CD14-positive monocyte (primary cell): ENCODE measurements at regions not wholly inside any gene's neighbourhood (a gene's known extent, or its start where the extent isn't known, plus 50 kb on each side); places are given as distances from the start of the nearest gene placed in this dataset.

Source experiments
- DNase-seq, 3 donors: peaks; one replicate each; pipeline ENCODE4 v3.0.0-alpha.2; 2011 to 2022
- H2AFZ ChIP-seq: 2 replicates; pipeline ENCODE4 v1.6.0; 2012; ENCODE audit warnings: mild to moderate bottlenecking, low read depth, low read length, inconsistent platforms; ENCODE audit not compliant: insufficient read depth, poor library complexity, severe bottlenecking
- H3K27ac ChIP-seq, 2 donors: 1 replicate in 1 of 2; 2 replicates in 1 of 2; pipeline ENCODE4 v1.5.1; 2012 to 2013; ENCODE audit warnings: low read length in 2 of 2, control low read depth in 1 of 2, inconsistent platforms in 1 of 2, low read depth in 1 of 2, mild to moderate bottlenecking in 1 of 2
- H3K27me3 ChIP-seq, 2 donors: one replicate each; pipeline versions ENCODE4 v1.6.0 to v1.6.1; 2011 to 2013; ENCODE audit warnings: low read length in 2 of 2; ENCODE audit not compliant: control insufficient read depth in 2 of 2, insufficient read depth in 2 of 2
- H3K36me3 ChIP-seq, 2 donors: replicated peaks in 1 of 2; 1 replicate in 1 of 2; 2 replicates in 1 of 2; pipeline versions ENCODE4 v1.5.1 to v1.6.1; 2012 to 2013; ENCODE audit warnings: low read length in 2 of 2, control low read depth in 1 of 2, inconsistent platforms in 1 of 2, mild to moderate bottlenecking in 1 of 2; ENCODE audit not compliant: insufficient read depth in 2 of 2, control insufficient read depth in 1 of 2
- H3K4me1 ChIP-seq, 2 donors: 1 replicate in 1 of 2; 2 replicates in 1 of 2; pipeline versions ENCODE4 v1.5.1 to v1.6.1; 2012 to 2013; ENCODE audit warnings: low read length in 2 of 2, control low read depth in 1 of 2, inconsistent platforms in 1 of 2, mild to moderate bottlenecking in 1 of 2, moderate library complexity in 1 of 2; ENCODE audit not compliant: insufficient read depth in 2 of 2, control insufficient read depth in 1 of 2
- H3K4me2 ChIP-seq: replicated peaks from 2 replicates; pipeline ENCODE3; 2012; ENCODE audit warnings: low read length, moderate library complexity, mild to moderate bottlenecking; ENCODE audit not compliant: poor library complexity, severe bottlenecking; ENCODE audit errors: extremely low read depth
- H3K4me3 ChIP-seq, 3 experiments: fragments of 200-600 bp in 1 of 3; sonication (generic) in 1 of 3; replicated peaks in 1 of 3; 1 replicate in 2 of 3; 2 replicates in 1 of 3; pipeline ENCODE4 v1.5.1; 2011 to 2013; ENCODE audit warnings: low read length in 3 of 3, mild to moderate bottlenecking in 3 of 3, control low read depth in 2 of 3, low read depth in 2 of 3, inconsistent platforms in 1 of 3, moderate library complexity in 1 of 3
- H3K79me2 ChIP-seq: 2 replicates; pipeline ENCODE4 v1.6.0; 2012; ENCODE audit warnings: mild to moderate bottlenecking, control low read depth, inconsistent platforms, low read length, moderate library complexity; ENCODE audit not compliant: insufficient read depth
- H3K9ac ChIP-seq: 2 replicates; pipeline ENCODE4 v1.6.0; 2017; ENCODE audit warnings: low read length, mild to moderate bottlenecking; ENCODE audit not compliant: insufficient read depth, poor library complexity, severe bottlenecking
- H3K9me3 ChIP-seq, 2 donors: replicated peaks in 1 of 2; 1 replicate in 1 of 2; 2 replicates in 1 of 2; pipeline versions ENCODE4 v1.5.1 to v1.6.1; 2012 to 2013; ENCODE audit warnings: low read length in 2 of 2, control low read depth in 1 of 2; ENCODE audit not compliant: control insufficient read depth in 1 of 2, insufficient read depth in 1 of 2
- H4K20me1 ChIP-seq: 2 replicates; pipeline ENCODE4 v1.6.0; 2012; ENCODE audit warnings: mild to moderate bottlenecking, low read length, control low read depth, moderate library complexity; ENCODE audit not compliant: insufficient read depth
- H3K27ac Mint-ChIP-seq, 7 donors: one replicate each; pipeline ENCODE4 v1.8.0; 2020; ENCODE audit warnings: mild to moderate bottlenecking in 7 of 7, mixed read lengths in 7 of 7, moderate library complexity in 6 of 7, inconsistent platforms in 2 of 7
- H3K27me3 Mint-ChIP-seq, 3 donors: one replicate each; pipeline ENCODE4 v1.8.0; 2021 to 2022; ENCODE audit warnings: low read depth in 3 of 3, mild to moderate bottlenecking in 3 of 3, mixed read lengths in 3 of 3, moderate library complexity in 3 of 3, inconsistent platforms in 1 of 3
- H3K36me3 Mint-ChIP-seq, 2 donors: one replicate each; pipeline ENCODE4 v1.8.0; 2020; ENCODE audit warnings: mixed read lengths in 2 of 2, inconsistent platforms in 1 of 2, mild to moderate bottlenecking in 1 of 2
- H3K4me1 Mint-ChIP-seq: one replicate; pipeline ENCODE4 v1.8.0; 2020; ENCODE audit warnings: mild to moderate bottlenecking, mixed read lengths
- H3K4me3 Mint-ChIP-seq, 2 donors: one replicate each; pipeline ENCODE4 v1.8.0; 2020; ENCODE audit warnings: mild to moderate bottlenecking in 2 of 2, mixed read lengths in 2 of 2, moderate library complexity in 1 of 2
- H3K9me3 Mint-ChIP-seq, 7 donors: one replicate each; pipeline ENCODE4 v1.8.0; 2020 to 2022; ENCODE audit warnings: mixed read lengths in 7 of 7, mild to moderate bottlenecking in 6 of 7, moderate library complexity in 6 of 7, inconsistent platforms in 2 of 7
- WGBS: methylation state at CpG from one replicate; pipeline ENCODE4 v1.1.5; 2013; ENCODE audit warnings: missing lambda C conversion rate; ENCODE audit not compliant: insufficient coverage; 5-methylcytosine and 5-hydroxymethylcytosine counted together
- intact Hi-C, 2 donors: fragments of 100-400 bp; cut with micrococcal nuclease; formaldehyde crosslinking; loops; one replicate each; pipeline versions ENCODE4 v1.15.0 to v1.15.1; 2023
- TF ChIP-seq, protein P1 (sequence below): fragments of 200-600 bp; IDR thresholded peaks from one replicate; pipeline ENCODE4 v1.8.0; 2022; ENCODE audit warnings: antibody characterized with exemption, mild to moderate bottlenecking

DNA sequence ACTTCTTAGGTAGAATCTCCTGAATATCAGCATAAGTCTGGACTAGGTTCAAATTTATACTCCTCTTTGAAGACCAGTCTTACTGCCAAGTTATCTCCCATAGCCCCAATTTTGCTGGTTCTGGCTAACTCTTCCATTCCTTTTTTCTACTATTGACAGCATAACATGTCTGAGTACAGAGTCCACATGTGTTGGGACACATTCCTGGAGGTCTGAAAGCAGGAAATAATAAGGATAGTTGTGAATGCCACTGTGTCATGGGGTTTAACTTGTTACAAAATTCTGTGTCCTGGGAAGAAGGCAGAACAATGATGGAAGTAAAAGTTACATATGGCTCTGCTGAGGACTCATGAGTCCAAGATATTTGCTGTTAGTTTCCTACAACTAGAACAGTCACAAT, 57.4 kb upstream of the ZBTB20 start:
- Histone ChIP-seq H4K20me1 (no peaks in the 10 kb centered on the region), H3K79me2 (no peaks in the 10 kb centered on the region), H3K36me3 (no peaks in the 10 kb centered on the region), H3K27me3 (no peaks in the 10 kb centered on the region), H3K9me3 (no peaks in the 10 kb centered on the region), H3K4me3 (no peak overlapping the region), H3K4me1 (no peaks in the 10 kb centered on the region), H2AFZ (no peak overlapping the region), H3K4me2 (no peak overlapping the region), H3K9ac (no peak overlapping the region), H3K27ac (no peak overlapping the region)
- no peak overlapping the region for H3K4me3 Mint-ChIP-seq
- peaks cover 0 to 2% (median 0%) of the 10 kb centered on the region in 7 donors for H3K9me3 Mint-ChIP-seq
- peaks cover 0 to 2% (median 1%) of the 10 kb centered on the region in 3 donors for H3K27me3 Mint-ChIP-seq
- H3K27ac Mint-ChIP-seq, result no peak overlapping the region
- H3K36me3 Mint-ChIP-seq, result no peaks in the 10 kb centered on the region
- DNase-seq, result no peak
- TF ChIP-seq, protein P1, sequence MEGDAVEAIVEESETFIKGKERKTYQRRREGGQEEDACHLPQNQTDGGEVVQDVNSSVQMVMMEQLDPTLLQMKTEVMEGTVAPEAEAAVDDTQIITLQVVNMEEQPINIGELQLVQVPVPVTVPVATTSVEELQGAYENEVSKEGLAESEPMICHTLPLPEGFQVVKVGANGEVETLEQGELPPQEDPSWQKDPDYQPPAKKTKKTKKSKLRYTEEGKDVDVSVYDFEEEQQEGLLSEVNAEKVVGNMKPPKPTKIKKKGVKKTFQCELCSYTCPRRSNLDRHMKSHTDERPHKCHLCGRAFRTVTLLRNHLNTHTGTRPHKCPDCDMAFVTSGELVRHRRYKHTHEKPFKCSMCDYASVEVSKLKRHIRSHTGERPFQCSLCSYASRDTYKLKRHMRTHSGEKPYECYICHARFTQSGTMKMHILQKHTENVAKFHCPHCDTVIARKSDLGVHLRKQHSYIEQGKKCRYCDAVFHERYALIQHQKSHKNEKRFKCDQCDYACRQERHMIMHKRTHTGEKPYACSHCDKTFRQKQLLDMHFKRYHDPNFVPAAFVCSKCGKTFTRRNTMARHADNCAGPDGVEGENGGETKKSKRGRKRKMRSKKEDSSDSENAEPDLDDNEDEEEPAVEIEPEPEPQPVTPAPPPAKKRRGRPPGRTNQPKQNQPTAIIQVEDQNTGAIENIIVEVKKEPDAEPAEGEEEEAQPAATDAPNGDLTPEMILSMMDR, result no peak
- intact Hi-C loops, result no loop called here
- no peaks in the 10 kb centered on the region for H3K4me1 Mint-ChIP-seq

DNA sequence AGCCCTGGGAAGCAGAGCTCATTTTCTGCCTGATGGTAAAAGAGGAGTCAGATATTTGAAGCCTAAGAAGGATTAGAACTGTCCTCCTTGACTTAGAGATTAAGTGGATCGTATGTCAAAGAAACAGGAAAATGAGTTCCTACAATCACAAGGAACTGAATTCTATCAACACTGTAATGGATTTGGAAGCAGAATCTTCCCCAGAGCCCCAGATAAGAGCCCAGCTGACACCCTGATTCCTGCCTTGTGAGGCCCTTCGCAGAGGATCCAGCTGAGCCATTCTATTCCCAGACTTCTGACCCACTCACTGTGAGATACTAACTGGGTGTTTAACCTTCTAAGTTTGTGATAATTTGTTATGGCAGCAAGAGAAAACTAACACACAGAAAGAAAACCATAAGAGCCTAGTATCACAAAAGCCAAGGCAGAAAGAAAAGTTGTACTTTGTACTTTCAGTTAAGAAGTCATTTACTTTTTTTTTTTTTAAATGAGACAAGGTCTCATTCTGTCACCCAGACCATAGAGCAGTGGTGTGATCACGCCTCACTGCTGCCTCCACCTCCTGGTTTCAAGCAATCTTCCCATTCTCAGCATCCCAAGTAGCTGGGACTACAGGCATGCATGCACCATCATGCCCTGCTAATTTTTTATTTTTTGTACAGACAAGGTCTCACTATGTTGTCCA, 61.1 kb upstream of the ZBTB20 start:
- Mint-ChIP-seq H3K9me3 (peaks cover 0 to 2% (median 0%) of the 10 kb centered on the region in 7 donors), H3K27ac (no peak overlapping the region), H3K36me3 (no peaks in the 10 kb centered on the region), H3K4me1 (peaks cover 7% of the 10 kb centered on the region), H3K4me3 (no peak overlapping the region), H3K27me3 (peaks cover 0 to 2% (median 1%) of the 10 kb centered on the region in 3 donors)
- TF ChIP-seq, protein P1, result no peak
- no peaks in the 10 kb centered on the region for H3K79me2 ChIP-seq
- no peaks in the 10 kb centered on the region for H3K36me3 ChIP-seq
- H2AFZ ChIP-seq, result no peak overlapping the region
- no peaks in the 10 kb centered on the region for H3K27me3 ChIP-seq
- H4K20me1 ChIP-seq, result no peaks in the 10 kb centered on the region
- H3K4me2 ChIP-seq, result no peak overlapping the region
- no peaks in the 10 kb centered on the region for H3K9me3 ChIP-seq
- 100% methylated on average over 1 of the region's 3 CpGs for WGBS
- H3K4me1 ChIP-seq, result peaks cover 4 to 10% of the 10 kb centered on the region in 2 donors
- no peak overlapping the region for H3K4me3 ChIP-seq
- no peak for DNase-seq
- no peak overlapping the region for H3K27ac ChIP-seq
- no peak overlapping the region for H3K9ac ChIP-seq
- intact Hi-C loops, result no loop called here
